GM12878 (cell line): ENCODE measurements at regions not wholly inside any gene's neighbourhood (a gene's known extent, or its start where the extent isn't known, plus 50 kb on each side); places are given as distances from the start of the nearest gene placed in this dataset.

Experiments used
- ATAC-seq: fragments of 200-7000 bp; cut with Tn5 transposase; 3 replicates; pipeline ENCODE4 v1.9.1; 2020; ENCODE audit warnings: mild to moderate bottlenecking, moderate library complexity
- BruUV-seq: library from RNA; stranded (reverse); fragments of 400-500 nt; replicated peaks from 2 replicates; lab custom pipeline; 2021; lab: Mats Ljungman, UMichigan
- CTCF ChIA-PET: fragments of 300-600 bp; sonication (Branson Sonifier 250); formaldehyde crosslinking; extraction: SDS; loops from one replicate; lab custom pipeline; 2021; ENCODE audit warnings: inconsistent platforms; lab: Yijun Ruan, JAX
- POLR2A ChIA-PET: fragments of 350-600 bp; formaldehyde crosslinking; extraction: SDS; loops from one replicate; lab custom pipeline; 2021; ENCODE audit warnings: inconsistent platforms; lab: Charles Lee
- RAD21 ChIA-PET: fragments of 300-600 bp; sonication (Branson Sonifier 250); formaldehyde crosslinking; loops from one replicate; lab custom pipeline; 2023; ENCODE audit warnings: antibody characterized with exemption; ENCODE audit not compliant: unreplicated experiment; lab: Charles Lee
- SMC1A ChIA-PET: fragments of 300-600 bp; sonication (Branson Sonifier 250); formaldehyde crosslinking; loops from one replicate; lab custom pipeline; 2023; ENCODE audit not compliant: unreplicated experiment, uncharacterized antibody; lab: Charles Lee
- DNase-seq: peaks from one replicate; pipeline ENCODE4 v3.0.0-alpha.2; 2011; ENCODE audit warnings: low read depth, low spot score
- FAIRE-seq: peaks from 3 replicates; lab custom pipeline; 2011; peaks lifted over from hg19 to GRCh38; lab: Jason Lieb, UNC
- H2AFZ ChIP-seq: 2 replicates; pipeline ENCODE4 v1.6.0; 2011; ENCODE audit warnings: low read depth, low read length, control low read depth; ENCODE audit not compliant: control insufficient read depth
- H3K27ac ChIP-seq: 2 replicates; pipeline ENCODE4 v1.5.1; 2011; ENCODE audit warnings: control low read depth; ENCODE audit not compliant: control insufficient read depth, insufficient read depth
- H3K27me3 ChIP-seq, 2 experiments: replicated peaks in 1 of 2; 2 replicates each; pipeline versions ENCODE4 v1.6.0 to v1.6.1; 2011; ENCODE audit warnings: low read length in 1 of 2; ENCODE audit not compliant: control insufficient read depth in 2 of 2, insufficient read depth in 2 of 2
- H3K36me3 ChIP-seq, 2 experiments: 2 replicates each; pipeline ENCODE4 v1.5.1; 2011; ENCODE audit warnings: low read length in 1 of 2; ENCODE audit not compliant: control insufficient read depth in 2 of 2, insufficient read depth in 2 of 2
- H3K4me1 ChIP-seq: 2 replicates; pipeline ENCODE4 v1.6.1; 2011; ENCODE audit warnings: mild to moderate bottlenecking, low read length, moderate library complexity, mixed read lengths; ENCODE audit not compliant: control insufficient read depth, insufficient read depth
- H3K4me2 ChIP-seq: 2 replicates; pipeline ENCODE4 v1.6.0; 2011; ENCODE audit warnings: control low read depth; ENCODE audit not compliant: control insufficient read depth, insufficient read depth
- H3K4me3 ChIP-seq: fragments of 200-600 bp; sonication (generic); 2 replicates; pipeline ENCODE4 v1.5.1; 2016
- H3K79me2 ChIP-seq: 2 replicates; pipeline ENCODE4 v1.6.0; 2011; ENCODE audit warnings: low read length; ENCODE audit not compliant: control insufficient read depth, insufficient read depth
- H3K9ac ChIP-seq: 2 replicates; pipeline ENCODE4 v1.8.0; 2011; ENCODE audit warnings: low read length, control low read depth, mixed read lengths; ENCODE audit not compliant: control insufficient read depth, insufficient read depth
- H3K9me3 ChIP-seq: replicated peaks from 3 replicates; pipeline ENCODE4 v1.5.1; 2011; ENCODE audit warnings: mild to moderate bottlenecking, low read length; ENCODE audit not compliant: control insufficient read depth, insufficient read depth
- H4K20me1 ChIP-seq: 2 replicates; pipeline ENCODE4 v1.6.0; 2011; ENCODE audit not compliant: control insufficient read depth, insufficient read depth
- ASH2L ChIP-seq: fragments of 300-600, 200-600 bp; sonication (generic); IDR thresholded peaks from 2 replicates; pipeline ENCODE4 v1.6.1; 2017; ENCODE audit warnings: low read depth, mild to moderate bottlenecking, borderline replicate concordance
- CREB1 ChIP-seq: IDR thresholded peaks from 2 replicates; pipeline ENCODE4 v1.6.1; 2012; ENCODE audit warnings: low read depth, mild to moderate bottlenecking, inconsistent platforms
- EED ChIP-seq: sonication (generic); IDR thresholded peaks from 2 replicates; pipeline ENCODE4 v1.6.1; 2016; ENCODE audit warnings: antibody characterized with exemption, low read depth
- FOXM1 ChIP-seq: IDR thresholded peaks from 2 replicates; pipeline ENCODE4 v1.6.1; 2012; ENCODE audit warnings: low read depth, mild to moderate bottlenecking, inconsistent platforms, low read length, moderate library complexity
- HDAC6 ChIP-seq: fragments of 200-600 bp; sonication (generic); IDR thresholded peaks from one replicate; pipeline ENCODE4 v1.8.0; 2017; ENCODE audit warnings: antibody characterized with exemption; ENCODE audit not compliant: unreplicated experiment
- PML ChIP-seq: IDR thresholded peaks from 2 replicates; pipeline ENCODE4 v1.6.1; 2012; ENCODE audit warnings: low read length, inconsistent platforms
- RAD51 ChIP-seq: fragments of 450-650 bp; IDR thresholded peaks from 2 replicates; pipeline ENCODE4 v1.6.1; 2016; ENCODE audit warnings: moderate library complexity, mild to moderate bottlenecking, inconsistent platforms
- STAT3 ChIP-seq: IDR thresholded peaks from 2 replicates; pipeline ENCODE4 v1.6.1; 2011; ENCODE audit warnings: low read depth, low read length, improper control_type of control experiment
- WGBS: methylation state at CpG from one replicate; pipeline ENCODE4 v1.1.6; 2016; ENCODE audit warnings: low lambda C conversion rate; ENCODE audit not compliant: insufficient replicate concordance, insufficient coverage; ENCODE audit errors: missing lambda C conversion rate; 5-methylcytosine and 5-hydroxymethylcytosine counted together
- in situ Hi-C: fragments of 300-500 bp; cut with MboI; formaldehyde crosslinking; loops from 9 replicates; pipeline ENCODE4 v1.14.3; 2018; ENCODE audit warnings: mixed read lengths
- intact Hi-C: fragments of 100-400 bp; cut with micrococcal nuclease; formaldehyde crosslinking; loops from one replicate; pipeline ENCODE4 v1.14.2; 2022; ENCODE audit not compliant: unreplicated experiment
- TF ChIP-seq, protein P1 (sequence below): IDR thresholded peaks from 2 replicates; pipeline ENCODE4 v1.6.1; 2012; ENCODE audit warnings: low read length, inconsistent platforms
- TF ChIP-seq, protein P2 (sequence below): IDR thresholded peaks from 2 replicates; pipeline ENCODE4 v1.6.1; 2011; ENCODE audit warnings: borderline replicate concordance, low read depth, mild to moderate bottlenecking, moderate library complexity, mixed read lengths, low read length; ENCODE audit not compliant: insufficient read depth; ENCODE audit errors: extremely low read length
- TF ChIP-seq, protein P3 (sequence below): fragments of 450-650 bp; formaldehyde crosslinking; IDR thresholded peaks from 2 replicates; pipeline ENCODE4 v1.4.0; 2020; ENCODE audit warnings: mild to moderate bottlenecking, moderate library complexity

DNA sequence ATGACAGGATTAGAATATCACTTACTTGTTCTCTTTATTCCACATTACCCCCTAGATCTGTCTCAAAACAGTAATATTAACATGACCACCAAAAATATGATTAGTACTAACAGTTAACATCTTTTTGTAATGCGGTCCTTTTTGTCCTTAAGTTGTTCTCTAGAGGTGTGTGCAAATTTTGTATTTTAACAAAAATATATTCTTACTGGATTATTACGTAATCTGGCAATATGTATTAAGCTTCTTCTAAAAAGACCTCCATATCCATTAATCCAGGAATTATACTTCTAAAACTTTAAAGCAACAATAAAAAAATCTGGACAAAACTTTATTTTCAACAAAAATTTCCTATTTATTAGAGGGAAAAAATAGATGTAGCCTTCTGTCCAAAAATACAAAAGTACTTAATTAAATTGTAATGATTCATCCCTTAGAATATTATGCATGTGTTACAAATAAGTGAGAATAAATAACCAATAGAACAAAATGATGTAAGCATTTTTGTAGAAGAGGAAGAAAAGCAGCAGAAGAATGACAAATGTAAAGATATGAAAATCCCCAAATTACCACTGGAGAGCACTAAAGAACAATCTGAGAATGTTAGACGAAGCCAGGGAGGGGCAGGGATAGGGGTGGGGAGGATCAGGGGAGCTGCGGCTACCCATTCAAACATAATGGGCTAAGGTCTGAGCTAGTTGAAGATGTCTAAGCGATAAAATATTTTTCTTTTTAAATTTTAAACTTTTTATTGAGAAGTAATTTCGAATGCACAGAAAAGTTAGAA lies 945.6 kb downstream of the MCTP2 start:
- SMC1A ChIA-PET = no interaction called here

More for the DNA sequence above, 945.6 kb downstream of the MCTP2 start:
- DNase-seq (no peak), FAIRE-seq (no peak)
- H3K9me3 ChIP-seq = no peaks in the 10 kb centered on the region
- no peaks in the 10 kb centered on the region for H3K4me1 ChIP-seq
- H2AFZ ChIP-seq = no peak overlapping the region
- in situ Hi-C loops = no loop called here
- WGBS = 30% methylated on average over 6 of the region's 6 CpGs
- BruUV-seq = no TSS peak
- H3K79me2 ChIP-seq = no peaks in the 10 kb centered on the region
- TF ChIP-seq FOXM1 (no peak), STAT3 (no peak), PML (no peak), HDAC6 (no peak), CREB1 (no peak), EED (no peak), RAD51 (no peak), ASH2L (no peak)
- TF ChIP-seq, protein P1, sequence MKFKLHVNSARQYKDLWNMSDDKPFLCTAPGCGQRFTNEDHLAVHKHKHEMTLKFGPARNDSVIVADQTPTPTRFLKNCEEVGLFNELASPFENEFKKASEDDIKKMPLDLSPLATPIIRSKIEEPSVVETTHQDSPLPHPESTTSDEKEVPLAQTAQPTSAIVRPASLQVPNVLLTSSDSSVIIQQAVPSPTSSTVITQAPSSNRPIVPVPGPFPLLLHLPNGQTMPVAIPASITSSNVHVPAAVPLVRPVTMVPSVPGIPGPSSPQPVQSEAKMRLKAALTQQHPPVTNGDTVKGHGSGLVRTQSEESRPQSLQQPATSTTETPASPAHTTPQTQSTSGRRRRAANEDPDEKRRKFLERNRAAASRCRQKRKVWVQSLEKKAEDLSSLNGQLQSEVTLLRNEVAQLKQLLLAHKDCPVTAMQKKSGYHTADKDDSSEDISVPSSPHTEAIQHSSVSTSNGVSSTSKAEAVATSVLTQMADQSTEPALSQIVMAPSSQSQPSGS = no peak
- TF ChIP-seq, protein P2, sequence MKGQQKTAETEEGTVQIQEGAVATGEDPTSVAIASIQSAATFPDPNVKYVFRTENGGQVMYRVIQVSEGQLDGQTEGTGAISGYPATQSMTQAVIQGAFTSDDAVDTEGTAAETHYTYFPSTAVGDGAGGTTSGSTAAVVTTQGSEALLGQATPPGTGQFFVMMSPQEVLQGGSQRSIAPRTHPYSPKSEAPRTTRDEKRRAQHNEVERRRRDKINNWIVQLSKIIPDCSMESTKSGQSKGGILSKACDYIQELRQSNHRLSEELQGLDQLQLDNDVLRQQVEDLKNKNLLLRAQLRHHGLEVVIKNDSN = no peak
- TF ChIP-seq, protein P3, sequence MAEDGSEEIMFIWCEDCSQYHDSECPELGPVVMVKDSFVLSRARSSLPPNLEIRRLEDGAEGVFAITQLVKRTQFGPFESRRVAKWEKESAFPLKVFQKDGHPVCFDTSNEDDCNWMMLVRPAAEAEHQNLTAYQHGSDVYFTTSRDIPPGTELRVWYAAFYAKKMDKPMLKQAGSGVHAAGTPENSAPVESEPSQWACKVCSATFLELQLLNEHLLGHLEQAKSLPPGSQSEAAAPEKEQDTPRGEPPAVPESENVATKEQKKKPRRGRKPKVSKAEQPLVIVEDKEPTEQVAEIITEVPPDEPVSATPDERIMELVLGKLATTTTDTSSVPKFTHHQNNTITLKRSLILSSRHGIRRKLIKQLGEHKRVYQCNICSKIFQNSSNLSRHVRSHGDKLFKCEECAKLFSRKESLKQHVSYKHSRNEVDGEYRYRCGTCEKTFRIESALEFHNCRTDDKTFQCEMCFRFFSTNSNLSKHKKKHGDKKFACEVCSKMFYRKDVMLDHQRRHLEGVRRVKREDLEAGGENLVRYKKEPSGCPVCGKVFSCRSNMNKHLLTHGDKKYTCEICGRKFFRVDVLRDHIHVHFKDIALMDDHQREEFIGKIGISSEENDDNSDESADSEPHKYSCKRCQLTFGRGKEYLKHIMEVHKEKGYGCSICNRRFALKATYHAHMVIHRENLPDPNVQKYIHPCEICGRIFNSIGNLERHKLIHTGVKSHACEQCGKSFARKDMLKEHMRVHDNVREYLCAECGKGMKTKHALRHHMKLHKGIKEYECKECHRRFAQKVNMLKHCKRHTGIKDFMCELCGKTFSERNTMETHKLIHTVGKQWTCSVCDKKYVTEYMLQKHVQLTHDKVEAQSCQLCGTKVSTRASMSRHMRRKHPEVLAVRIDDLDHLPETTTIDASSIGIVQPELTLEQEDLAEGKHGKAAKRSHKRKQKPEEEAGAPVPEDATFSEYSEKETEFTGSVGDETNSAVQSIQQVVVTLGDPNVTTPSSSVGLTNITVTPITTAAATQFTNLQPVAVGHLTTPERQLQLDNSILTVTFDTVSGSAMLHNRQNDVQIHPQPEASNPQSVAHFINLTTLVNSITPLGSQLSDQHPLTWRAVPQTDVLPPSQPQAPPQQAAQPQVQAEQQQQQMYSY (CRISPR knock-in tag) = no peak
- TF ChIP-seq, all 136 proteins: peak for 0
- 0 out of 3 replicates have a peak, but pooled peaks have one; percentile 22 for ATAC-seq
- CTCF ChIA-PET = no interaction called here
- Histone ChIP-seq H3K27ac (no peak overlapping the region), H3K4me2 (no peak overlapping the region), H3K9ac (no peak overlapping the region), H4K20me1 (no peaks in the 10 kb centered on the region), H3K36me3 (no peaks in the 10 kb centered on the region), H3K4me3 (no peak overlapping the region), H3K27me3 (no peaks in the 10 kb centered on the region)
- POLR2A ChIA-PET = no interaction called here
- RAD21 ChIA-PET = no interaction called here
- intact Hi-C loops = no loop called here
